ENCODE measurements at regions not wholly inside any gene's neighbourhood (a gene's known extent, or its start where the extent isn't known, plus 50 kb on each side); places are given as distances from the start of the nearest gene placed in this dataset.

DNA sequence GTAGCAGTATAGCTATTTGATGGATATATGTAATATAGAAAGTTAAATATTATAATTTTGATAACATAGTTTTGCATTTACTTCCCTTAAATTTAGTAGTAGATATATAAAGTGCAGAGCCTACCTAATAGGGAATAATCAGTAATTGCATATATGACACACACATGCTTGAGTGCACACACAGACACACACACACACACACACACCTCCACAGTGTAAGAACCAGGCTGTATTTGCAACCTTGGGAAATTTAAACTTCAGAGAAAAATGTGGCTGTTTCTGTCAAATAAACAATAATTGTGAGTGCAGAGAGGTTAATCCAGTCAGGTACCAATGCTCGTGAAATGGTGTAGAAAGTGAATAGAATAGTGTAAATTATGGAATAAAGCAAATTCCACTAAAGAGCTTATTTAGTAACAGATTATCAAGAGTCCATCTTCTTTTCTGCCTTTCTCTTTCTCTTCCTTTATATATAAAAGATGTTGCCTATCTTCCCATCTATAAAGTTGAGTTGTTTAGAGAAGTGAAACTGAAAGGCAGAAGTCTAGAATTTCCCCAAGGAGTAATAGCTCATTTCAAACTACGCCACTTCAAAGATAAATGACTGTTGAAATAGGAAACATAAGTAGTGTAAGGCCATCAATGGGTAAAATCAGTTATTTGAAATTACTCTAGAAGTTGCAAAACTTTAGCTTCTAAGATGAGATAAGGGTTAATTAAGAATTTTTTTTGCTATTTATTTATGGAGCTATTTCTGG lies 273.7 kb downstream of the SRGAP2C start:
- TF ChIP-seq, protein P1, sequence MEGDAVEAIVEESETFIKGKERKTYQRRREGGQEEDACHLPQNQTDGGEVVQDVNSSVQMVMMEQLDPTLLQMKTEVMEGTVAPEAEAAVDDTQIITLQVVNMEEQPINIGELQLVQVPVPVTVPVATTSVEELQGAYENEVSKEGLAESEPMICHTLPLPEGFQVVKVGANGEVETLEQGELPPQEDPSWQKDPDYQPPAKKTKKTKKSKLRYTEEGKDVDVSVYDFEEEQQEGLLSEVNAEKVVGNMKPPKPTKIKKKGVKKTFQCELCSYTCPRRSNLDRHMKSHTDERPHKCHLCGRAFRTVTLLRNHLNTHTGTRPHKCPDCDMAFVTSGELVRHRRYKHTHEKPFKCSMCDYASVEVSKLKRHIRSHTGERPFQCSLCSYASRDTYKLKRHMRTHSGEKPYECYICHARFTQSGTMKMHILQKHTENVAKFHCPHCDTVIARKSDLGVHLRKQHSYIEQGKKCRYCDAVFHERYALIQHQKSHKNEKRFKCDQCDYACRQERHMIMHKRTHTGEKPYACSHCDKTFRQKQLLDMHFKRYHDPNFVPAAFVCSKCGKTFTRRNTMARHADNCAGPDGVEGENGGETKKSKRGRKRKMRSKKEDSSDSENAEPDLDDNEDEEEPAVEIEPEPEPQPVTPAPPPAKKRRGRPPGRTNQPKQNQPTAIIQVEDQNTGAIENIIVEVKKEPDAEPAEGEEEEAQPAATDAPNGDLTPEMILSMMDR (conservative IDR thresholded peaks at IDR 0.05; ENCODE audit: low read depth, low read length): no peak
- TF ChIP-seq EZH2 (IDR thresholded peaks at IDR 0.05; ENCODE audit: borderline replicate concordance, low read depth, low read length, poor library complexity, severe bottlenecking): no peak
